GM21723 (cell line): ENCODE measurements at regions not wholly inside any gene's neighbourhood (a gene's known extent, or its start where the extent isn't known, plus 50 kb on each side); places are given as distances from the start of the nearest gene placed in this dataset.

Experiments used
- ATAC-seq: cut with Tn5 transposase; IDR thresholded peaks from one replicate; pipeline ENCODE4 v1.9.1; 2021; ENCODE audit warnings: mild to moderate bottlenecking, moderate library complexity; ENCODE audit not compliant: unreplicated experiment

DNA sequence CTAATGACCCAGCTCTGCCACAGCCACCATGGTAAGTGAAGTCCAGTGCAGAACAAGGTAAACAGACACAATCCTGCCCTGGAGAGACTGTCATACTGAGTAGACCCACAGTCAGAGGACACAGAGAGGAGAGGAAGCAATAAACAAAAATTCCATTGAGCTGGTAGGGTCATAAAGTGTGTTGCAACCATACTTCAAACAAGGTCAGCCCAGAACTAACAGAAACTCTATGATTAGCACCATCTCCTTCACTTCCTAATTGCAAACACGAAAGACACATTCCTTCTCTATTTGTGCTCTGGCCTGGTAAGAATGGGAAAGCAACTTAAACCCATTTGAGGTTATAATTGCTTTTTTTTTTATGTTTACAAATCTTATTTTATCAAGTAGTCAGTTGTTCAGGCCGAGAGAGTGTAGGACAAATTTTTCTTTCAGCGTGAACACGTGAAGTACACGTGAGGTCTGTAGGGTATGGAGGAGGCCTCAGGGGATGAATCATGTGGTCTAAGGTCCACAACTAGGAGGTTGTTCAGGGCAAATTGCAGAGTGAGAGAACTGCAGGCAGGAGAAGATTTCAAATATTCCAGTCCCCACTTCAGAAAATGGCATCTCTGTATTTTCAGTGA is 71.4 kb upstream of the GLS start:
- no peak for ATAC-seq

DNA sequence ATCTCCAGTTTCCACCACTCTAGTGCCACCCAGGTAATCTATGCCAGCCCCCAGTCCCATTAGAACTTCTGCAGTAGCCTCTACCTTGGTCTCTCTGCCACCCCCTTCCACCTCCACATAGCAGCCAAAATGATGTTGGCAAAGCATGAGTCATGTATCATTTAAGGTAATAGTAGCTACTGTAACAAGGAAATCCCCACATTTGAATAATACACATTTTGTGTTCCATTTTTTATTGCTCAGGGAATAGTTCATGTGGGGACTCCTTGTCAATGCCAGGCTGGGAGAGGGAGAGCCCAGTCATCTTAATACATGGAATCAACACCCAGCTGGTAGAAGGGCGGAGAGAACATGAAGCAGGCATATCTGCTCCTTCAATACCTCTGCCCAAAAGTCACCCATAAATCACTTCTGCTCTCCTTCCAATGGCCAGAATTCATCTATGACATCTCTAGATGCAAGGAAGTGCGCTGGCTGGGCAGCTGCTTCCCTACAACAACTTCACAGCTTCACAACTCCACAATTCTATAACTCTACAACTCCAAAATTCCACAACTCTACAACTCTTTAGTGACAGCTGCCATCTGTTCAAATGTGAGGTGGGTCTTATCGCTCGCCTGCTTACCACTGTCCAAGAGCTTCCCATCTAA is 70.6 kb upstream of the GLS start:
- no peak for ATAC-seq

DNA sequence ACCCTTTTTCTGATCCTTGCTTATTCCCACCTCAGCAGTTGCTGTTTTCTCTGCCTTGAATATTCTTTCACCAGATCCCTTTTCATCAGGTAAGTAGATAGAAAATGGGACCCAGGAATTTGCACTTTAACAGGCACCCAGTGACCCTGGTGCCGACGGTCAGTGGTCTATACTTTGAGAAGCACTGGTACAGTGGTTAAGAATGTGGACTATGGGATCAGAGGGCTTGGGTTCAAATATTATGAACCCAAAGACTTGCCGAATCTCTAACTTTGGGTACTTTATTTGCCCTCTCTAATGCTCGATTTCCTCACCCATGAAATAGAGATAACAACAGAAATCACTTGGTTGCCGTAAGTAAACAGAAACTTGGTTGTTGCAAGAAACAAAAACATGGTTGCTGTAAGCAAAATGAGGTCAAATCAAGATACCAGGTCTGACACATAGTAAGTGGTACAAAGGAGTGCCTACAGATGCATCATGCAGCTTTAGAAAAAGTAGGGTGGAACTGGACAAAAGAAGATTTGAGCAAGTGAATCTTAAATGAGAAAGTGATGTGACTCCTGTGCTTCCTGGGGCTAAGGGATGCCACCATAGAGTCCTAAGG is 69.5 kb upstream of the GLS start:
- ATAC-seq: no peak

DNA sequence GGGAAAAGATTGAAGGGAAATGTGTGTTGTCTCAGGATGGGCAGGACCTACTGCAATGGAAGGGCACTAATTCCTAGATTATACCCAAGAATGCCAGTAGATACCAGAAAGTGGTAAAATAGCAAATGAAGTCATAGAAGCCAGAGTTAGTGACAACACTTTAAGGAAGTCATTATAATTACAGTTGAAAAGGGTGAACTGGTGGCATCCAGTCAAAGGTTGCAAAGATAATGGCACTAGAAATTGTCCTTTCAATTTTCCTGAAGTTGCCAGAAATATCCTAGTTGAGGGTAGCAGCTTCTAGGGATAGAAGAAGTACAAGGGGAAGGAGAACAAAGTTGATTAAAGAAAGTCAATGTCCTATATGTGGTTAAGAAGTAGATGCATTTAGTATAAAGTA is 68.8 kb upstream of the GLS start:
- ATAC-seq: no peak

DNA sequence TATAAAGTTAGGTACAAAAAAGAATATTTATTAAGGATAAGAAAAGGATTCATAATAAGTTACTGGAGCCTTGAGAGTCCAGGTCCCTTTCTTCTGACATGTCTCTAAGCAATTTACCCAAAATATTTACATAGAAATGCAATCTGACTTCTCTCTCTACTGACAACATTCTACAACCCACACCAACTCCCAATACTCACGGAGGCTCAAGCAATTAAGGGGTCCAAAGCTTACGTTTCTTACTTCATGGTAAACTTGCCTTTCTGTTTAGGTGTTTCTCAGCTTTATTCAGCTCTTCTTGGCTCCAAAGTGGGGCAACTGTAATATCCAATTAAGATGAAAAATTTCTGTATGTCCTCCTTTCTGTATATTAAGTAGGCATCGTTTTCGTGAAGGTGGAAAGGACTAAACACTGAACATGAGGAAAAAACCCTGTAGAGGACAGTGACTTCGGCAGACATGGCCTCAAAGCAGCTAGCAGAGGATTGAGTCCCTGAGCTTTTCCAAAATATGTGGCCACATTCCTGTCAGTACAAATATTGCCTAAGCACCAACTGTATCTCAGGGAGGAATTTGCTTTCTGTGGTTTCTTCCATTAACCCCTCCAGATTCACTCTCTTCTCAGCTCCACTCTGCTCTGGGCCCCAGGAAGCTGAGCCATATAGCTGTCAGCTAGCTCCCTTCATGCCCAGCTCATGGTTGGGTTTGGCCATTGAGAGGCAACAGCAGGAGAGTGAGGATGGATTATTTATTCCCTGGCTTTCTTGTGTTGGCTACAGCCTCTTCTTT is 67.9 kb upstream of the GLS start:
- no peak for ATAC-seq

DNA sequence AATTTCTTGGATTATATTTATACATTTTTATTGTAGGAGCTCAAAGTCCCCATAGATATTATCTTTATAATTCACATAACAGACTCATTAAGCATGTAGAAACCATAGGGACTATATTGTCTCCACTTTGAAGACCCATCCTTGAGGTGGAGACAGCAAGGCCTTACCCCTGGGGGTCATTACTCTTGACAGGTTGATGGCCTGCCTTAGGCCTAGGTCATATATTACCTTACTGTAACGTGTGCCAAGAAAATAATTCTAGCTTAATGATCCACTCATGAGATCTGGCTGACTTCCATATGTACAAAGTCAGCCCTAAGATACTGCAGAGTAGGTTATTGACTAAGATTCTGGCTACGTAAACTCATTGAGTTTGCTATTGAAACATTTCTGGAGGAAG is 65.4 kb upstream of the GLS start:
- ATAC-seq: no peak

DNA sequence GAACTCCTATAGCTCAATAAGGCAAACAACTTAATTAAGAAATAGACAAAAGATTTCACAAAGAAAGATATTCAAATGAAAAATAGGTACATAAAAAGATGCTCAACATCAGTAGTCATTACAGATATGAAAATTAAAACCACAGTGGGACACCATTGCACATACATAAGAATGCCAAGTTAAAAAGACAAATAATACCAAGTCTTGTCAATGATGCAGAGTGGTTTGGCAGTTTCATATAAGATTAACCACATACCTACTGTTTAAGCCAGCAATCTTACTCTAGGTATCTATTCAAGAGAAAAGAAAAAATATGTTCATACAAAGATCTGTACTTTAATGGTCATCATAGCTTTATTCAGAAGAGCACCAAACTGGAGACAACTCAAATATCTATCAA is 63.5 kb upstream of the GLS start:
- no peak for ATAC-seq

DNA sequence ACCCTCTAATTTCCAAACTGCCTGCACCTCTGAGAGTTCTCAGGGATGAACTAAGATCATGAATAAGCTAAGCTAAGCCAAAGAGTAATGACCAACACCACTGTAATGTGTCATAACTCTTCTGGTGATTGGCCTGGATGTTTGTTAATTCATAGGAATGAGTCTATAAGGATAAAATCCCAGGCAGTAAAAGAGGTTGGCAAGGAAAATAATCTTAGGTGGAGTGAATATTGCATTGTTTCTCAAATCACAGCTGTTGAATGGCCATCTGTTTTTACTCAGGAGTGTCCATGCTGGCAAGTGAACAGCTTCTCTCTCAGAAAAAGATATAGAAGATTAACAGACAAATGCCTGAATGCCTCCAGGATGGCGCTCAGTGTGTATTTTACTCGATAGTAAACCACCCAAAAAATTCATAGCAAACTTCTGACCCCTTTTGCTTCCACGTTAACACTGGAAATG is 60.8 kb upstream of the GLS start:
- no peak for ATAC-seq

DNA sequence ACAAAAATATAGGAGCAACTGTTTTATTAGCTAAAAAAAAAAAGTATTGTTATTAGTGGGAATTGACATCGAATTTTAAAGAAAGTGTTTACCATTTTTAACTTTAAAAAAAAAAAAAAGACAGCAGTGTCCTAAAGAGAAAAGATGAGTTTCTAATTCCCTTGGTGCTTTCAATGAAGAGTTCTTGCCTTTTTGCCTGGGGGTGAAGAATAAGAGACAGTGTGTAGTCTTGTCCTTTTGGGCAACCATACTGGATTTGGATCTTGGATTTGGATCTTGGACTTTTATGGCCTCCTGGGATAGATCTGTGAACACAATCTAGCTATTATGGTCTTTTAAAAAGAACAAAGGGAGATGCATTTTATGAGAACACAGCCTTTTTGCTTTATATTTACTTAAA is 60.2 kb upstream of the GLS start:
- ATAC-seq: no peak

DNA sequence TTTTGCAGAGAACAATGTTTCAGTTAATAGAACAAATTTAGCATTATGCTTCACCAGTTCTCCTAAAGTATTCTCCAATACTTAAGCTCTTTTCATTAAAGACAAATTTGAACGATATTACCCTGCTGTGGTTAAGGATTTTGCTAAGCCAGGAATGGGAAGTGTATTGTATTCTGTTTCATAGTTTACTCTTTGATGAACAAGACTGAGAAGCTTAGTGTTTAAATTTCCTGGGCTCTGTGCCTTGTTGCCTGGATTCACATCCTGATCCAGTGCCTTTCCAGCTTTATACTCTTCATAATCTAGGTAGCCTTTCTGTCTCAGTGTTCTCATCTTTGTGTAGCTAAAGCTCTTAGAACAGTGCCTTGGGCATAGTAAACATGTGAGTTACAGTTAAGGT is 58.6 kb upstream of the GLS start:
- ATAC-seq: no peak

DNA sequence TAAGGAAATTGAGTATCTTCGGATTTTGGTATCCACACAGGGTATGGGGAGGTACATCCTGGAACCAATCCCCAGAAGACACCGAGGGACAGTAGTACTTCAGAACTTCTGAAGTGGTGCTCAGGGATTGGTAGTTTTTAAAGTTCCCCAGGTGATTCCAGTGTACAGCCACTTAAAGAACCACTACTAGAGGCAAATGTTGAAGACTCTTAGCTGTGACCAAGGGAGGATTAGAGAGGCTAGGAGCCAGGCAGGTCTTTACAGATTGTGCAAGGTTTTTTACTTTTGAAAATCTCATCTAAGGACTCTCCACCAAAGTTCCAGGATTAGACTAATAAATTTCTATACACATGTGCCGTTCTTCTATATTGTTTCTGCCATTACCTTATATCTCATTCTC is 52.9 kb upstream of the GLS start:
- no peak for ATAC-seq

DNA sequence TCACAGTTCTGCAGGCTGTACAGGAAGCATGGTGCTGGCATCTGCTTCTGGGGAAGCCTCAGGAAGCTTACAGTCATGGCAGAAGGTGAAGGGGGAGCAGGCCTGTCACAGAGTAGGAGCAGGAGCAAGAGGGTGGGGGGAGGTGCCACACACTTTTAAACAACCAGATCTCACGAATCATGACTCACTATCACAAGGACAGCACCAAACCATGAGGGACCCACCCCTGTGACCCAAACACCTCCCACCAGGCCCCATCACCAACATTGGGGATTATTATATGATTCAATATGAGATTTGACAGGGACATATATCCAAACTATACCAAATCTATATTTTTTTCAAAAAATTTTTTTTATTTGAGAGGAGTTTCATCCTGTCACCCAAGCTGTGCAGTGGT is 51.0 kb upstream of the GLS start:
- no peak for ATAC-seq
